GM12875 (cell line): ENCODE measurements at regions not wholly inside any gene's neighbourhood (a gene's known extent, or its start where the extent isn't known, plus 50 kb on each side); places are given as distances from the start of the nearest gene placed in this dataset.

Experiments used
- H3K4me3 ChIP-seq: one replicate; pipeline ENCODE4 v1.5.1; 2011; ENCODE audit warnings: low read depth, low read length, control low read depth
- TF ChIP-seq, protein P1 (sequence below): IDR thresholded peaks from 2 replicates; pipeline ENCODE4 v1.5.1; 2011; ENCODE audit warnings: low read depth, mild to moderate bottlenecking, control low read depth, inconsistent platforms, low read length, moderate library complexity, borderline replicate concordance; ENCODE audit not compliant: insufficient read depth

DNA sequence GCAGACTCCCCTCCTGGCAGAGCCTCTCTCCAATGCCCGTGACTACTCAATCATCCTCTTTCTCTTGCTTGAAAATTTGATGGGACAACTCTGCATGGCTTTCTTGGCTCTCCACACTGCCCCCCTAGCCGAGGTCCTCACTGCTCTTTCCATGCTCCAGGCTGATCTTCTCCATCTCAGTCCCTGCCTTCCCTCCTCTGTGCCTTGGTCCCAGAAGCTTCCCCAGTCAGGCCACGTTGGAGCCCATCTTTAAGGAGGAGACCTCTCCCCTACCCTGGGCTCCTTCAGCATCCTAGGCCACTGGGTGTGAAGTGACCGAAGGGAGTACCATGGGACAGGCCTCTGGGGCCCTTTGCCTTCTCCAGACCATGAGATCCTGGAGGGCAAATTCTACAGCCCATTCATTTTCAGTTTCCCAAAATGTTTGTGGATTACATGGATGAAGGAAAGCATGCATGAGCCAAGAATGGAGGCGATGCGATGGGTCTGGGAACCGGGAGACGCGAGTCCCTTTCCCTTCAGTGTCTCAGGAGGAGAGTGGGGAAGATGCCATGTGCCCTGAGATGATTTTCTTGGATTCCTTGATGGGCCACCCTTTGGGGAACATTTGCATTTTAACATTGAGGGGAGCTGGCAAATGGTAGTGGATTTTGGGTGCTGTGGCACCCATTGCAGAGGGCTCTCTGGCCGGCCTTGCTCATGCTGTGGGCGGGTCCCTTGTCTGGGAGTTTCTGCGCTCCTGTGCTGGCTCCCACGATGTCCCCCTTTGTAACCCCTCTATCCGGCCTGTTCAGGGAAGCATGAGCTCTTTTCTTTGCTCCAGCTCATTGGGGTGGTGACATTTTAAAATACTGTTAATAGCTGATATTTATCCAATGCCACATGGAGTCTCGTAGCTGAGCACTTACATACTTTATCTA, 376.6 kb downstream of the RPS24 start:
- no peak overlapping the region for H3K4me3 ChIP-seq
- TF ChIP-seq, protein P1, sequence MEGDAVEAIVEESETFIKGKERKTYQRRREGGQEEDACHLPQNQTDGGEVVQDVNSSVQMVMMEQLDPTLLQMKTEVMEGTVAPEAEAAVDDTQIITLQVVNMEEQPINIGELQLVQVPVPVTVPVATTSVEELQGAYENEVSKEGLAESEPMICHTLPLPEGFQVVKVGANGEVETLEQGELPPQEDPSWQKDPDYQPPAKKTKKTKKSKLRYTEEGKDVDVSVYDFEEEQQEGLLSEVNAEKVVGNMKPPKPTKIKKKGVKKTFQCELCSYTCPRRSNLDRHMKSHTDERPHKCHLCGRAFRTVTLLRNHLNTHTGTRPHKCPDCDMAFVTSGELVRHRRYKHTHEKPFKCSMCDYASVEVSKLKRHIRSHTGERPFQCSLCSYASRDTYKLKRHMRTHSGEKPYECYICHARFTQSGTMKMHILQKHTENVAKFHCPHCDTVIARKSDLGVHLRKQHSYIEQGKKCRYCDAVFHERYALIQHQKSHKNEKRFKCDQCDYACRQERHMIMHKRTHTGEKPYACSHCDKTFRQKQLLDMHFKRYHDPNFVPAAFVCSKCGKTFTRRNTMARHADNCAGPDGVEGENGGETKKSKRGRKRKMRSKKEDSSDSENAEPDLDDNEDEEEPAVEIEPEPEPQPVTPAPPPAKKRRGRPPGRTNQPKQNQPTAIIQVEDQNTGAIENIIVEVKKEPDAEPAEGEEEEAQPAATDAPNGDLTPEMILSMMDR: no peak

- H3K4me3 ChIP-seq: no peak overlapping the region
- TF ChIP-seq, protein P1: no peak
These were observed 378.1 kb downstream of the RPS24 start for GRCh38 chr10:78411716-78412115.

GRCh38 chr10:78412605-78413004, 378.9 kb downstream of the RPS24 start:
- TF ChIP-seq, protein P1: no peak
- no peak overlapping the region for H3K4me3 ChIP-seq

- TF ChIP-seq, protein P1: no peak
- H3K4me3 ChIP-seq: no peak overlapping the region
These were observed 379.7 kb downstream of the RPS24 start for GRCh38 chr10:78413076-78414055.

GRCh38 chr10:78414380-78414779, 380.7 kb downstream of the RPS24 start:
- no peak overlapping the region for H3K4me3 ChIP-seq
- TF ChIP-seq, protein P1: no peak

DNA sequence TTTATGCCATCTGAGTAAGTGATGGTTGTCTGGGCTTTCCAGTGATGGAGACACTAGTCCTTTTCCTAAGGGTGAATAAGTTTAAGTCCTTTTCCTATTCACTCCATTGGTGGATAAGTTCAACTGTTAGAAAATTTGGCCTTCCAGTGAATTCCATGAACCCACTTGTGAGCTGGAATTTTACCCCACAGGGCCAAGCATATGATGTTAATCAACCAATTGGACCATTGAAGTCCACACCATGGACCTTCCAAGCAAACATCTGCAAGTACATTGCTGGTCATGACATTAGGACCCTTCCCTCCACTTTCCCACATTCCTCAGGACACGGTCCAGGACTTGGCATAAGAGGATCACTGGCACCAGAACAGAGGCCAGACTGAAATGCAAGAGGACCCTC, 381.4 kb downstream of the RPS24 start:
- TF ChIP-seq, protein P1: no peak
- no peak overlapping the region for H3K4me3 ChIP-seq
